Activated naive CD8-positive, alpha-beta T cell treated with anti-CD3 and anti-CD28 coated beads, Interleukin-2, amount 50 U/mL, for 24 hours (primary cell): ENCODE measurements at regions not wholly inside any gene's neighbourhood (a gene's known extent, or its start where the extent isn't known, plus 50 kb on each side); places are given as distances from the start of the nearest gene placed in this dataset.
"Not testable (repeated sequence)": the region's sequence is repeated elsewhere in the genome, so short reads cannot be mapped to it uniquely, and the experiment has no call there.

ENCODE experiments used
- ATAC-seq: fragments of 150-1000 bp; cut with Tn5 transposase; one replicate; pipeline ENCODE4 v1.10.0; 2021
- DNase-seq: peaks from one replicate; pipeline ENCODE4 v3.0.0; 2021
- H3K27ac Mint-ChIP-seq: one replicate; pipeline ENCODE4 v1.8.0; 2021; ENCODE audit warnings: mild to moderate bottlenecking, mixed read lengths
- H3K27me3 Mint-ChIP-seq: one replicate; pipeline ENCODE4 v1.8.0; 2021; ENCODE audit warnings: mixed read lengths
- H3K36me3 Mint-ChIP-seq: one replicate; pipeline ENCODE4 v1.8.0; 2021; ENCODE audit warnings: low read depth, mixed read lengths
- H3K4me1 Mint-ChIP-seq: one replicate; pipeline ENCODE4 v1.8.0; 2021; ENCODE audit warnings: mixed read lengths
- H3K4me3 Mint-ChIP-seq: one replicate; pipeline ENCODE4 v1.8.0; 2021; ENCODE audit warnings: mild to moderate bottlenecking, moderate library complexity, mixed read lengths
- H3K9me3 Mint-ChIP-seq: one replicate; pipeline ENCODE4 v1.8.0; 2021; ENCODE audit warnings: mixed read lengths

DNA sequence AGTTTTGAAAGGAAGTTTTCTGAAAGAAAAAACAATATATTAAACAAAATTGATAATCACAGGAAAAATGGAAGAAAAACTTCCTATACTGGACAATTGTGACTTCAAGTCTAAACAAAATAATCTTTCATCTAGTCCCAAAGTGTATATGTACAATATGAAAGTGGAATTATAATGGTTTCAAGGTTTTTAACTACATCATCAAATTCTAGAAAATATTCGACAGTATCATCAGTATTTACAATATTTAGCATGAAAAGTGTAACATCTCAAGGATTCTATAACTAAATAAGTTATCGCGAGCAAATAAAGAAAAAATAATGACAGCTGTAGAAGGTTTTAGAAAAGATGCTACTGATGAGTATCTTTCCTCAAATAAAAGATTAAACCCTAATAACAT lies 310.9 kb upstream of the LRFN5 start:
- H3K4me1 Mint-ChIP-seq = no peaks in the 10 kb centered on the region
- H3K27me3 Mint-ChIP-seq = no peaks in the 10 kb centered on the region
- no peaks in the 10 kb centered on the region for H3K9me3 Mint-ChIP-seq
- DNase-seq (no peak), ATAC-seq (no peak)
- H3K27ac Mint-ChIP-seq = no peak overlapping the region
- no peak overlapping the region for H3K4me3 Mint-ChIP-seq
- H3K36me3 Mint-ChIP-seq = no peaks in the 10 kb centered on the region

DNA sequence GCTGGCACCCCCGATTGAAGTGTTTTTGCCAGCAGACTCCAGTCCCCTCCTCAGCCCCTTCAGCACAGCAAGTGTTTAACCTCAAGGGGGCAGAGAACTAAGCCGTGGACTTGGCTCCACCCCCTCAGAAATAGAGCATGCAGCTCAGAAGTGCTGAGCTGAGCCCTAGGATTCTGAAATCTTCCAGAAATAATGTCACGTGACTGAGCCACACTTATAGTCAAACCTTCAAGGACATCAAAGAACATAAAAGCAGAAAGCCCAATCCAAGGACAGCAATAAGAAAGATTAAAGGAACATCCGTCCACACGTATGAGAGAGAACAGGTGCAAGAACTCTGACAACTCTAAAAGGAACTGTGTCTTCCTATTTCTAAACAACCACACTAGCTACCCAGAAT lies 317.7 kb upstream of the LRFN5 start:
- no peaks in the 10 kb centered on the region for H3K27me3 Mint-ChIP-seq
- H3K4me3 Mint-ChIP-seq = no peak overlapping the region
- no peaks in the 10 kb centered on the region for H3K36me3 Mint-ChIP-seq
- no peak overlapping the region for H3K27ac Mint-ChIP-seq
- H3K4me1 Mint-ChIP-seq = no peaks in the 10 kb centered on the region
- H3K9me3 Mint-ChIP-seq = peaks cover 19% of the 10 kb centered on the region
- no peak for ATAC-seq
- DNase-seq = no peak

DNA sequence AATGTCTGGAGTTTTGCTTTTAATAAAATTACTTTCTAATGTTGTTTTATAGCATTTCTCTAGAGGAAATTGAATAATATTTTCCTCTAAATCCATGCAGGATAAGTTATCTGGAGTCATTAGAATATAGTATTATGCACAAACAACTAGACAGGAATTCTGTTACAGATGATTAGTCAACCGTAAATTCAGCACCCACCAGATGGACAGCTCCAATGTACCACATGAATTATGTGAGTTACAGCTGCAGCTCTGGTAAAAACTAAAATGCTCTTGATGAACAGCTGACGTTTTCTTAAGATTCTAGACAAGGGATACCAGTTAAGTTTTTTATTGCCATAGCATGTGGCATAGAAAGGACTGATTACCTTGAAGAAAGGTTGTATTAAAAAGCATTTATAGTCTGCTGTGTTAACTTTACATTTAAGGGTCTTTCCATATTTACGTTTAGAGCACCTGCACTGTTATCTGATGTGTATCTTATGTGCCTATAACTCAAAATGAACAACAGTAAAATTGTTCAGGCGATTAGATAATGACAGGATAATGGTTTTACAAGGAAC lies 321.4 kb upstream of the LRFN5 start:
- peaks cover 19% of the 10 kb centered on the region for H3K9me3 Mint-ChIP-seq
- ATAC-seq (no peak), DNase-seq (no peak)
- H3K27ac Mint-ChIP-seq = no peak overlapping the region
- no peaks in the 10 kb centered on the region for H3K27me3 Mint-ChIP-seq
- no peaks in the 10 kb centered on the region for H3K36me3 Mint-ChIP-seq
- H3K4me1 Mint-ChIP-seq = no peaks in the 10 kb centered on the region
- H3K4me3 Mint-ChIP-seq = no peak overlapping the region

DNA sequence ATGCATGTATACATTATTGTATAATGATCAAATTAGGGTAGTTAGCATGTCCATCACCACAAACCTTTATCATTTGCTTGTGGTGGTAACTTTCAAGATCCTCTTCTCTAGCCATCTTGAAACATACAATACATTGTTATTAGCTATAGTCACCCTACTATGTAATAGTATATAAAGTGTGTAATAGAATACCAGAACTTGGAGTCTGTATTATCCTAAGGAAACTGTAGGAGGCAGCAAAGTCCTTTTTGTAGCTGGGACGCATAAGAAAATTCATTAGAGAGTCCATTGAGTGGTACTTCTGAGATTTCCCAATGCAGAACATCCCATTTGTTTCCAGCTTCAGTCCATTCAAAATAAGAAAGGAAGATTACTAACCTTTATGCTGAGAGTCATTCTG lies 325.9 kb upstream of the LRFN5 start:
- Mint-ChIP-seq H3K4me1 (no peaks in the 10 kb centered on the region), H3K9me3 (peaks cover 7% of the 10 kb centered on the region), H3K36me3 (no peaks in the 10 kb centered on the region), H3K27ac (no peak overlapping the region), H3K4me3 (no peak overlapping the region), H3K27me3 (no peaks in the 10 kb centered on the region)
- no peak for DNase-seq
- no peak for ATAC-seq

DNA sequence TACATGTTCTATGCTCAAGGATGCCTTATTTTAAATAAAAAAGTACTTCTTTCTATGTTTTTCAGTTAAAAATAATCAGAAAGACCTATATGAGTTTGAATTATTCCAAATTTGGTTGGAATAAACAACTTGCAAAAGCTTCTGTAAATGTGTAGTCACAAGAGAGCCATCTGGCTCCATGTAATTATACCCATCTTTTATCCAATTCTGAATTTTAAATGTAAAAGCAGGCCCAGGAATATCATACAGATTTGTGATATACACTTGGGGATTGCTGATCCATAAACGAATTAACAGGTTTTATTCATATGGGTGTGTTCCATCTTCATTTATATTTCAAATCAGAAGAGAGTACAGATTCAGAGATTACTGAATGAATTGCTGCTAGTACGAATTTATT lies 329.2 kb upstream of the LRFN5 start:
- no peak for ATAC-seq
- Mint-ChIP-seq H3K36me3 (no peaks in the 10 kb centered on the region), H3K9me3 (peaks cover 4% of the 10 kb centered on the region), H3K27ac (no peak overlapping the region), H3K4me1 (no peaks in the 10 kb centered on the region), H3K4me3 (no peak overlapping the region), H3K27me3 (no peaks in the 10 kb centered on the region)
- no peak for DNase-seq

DNA sequence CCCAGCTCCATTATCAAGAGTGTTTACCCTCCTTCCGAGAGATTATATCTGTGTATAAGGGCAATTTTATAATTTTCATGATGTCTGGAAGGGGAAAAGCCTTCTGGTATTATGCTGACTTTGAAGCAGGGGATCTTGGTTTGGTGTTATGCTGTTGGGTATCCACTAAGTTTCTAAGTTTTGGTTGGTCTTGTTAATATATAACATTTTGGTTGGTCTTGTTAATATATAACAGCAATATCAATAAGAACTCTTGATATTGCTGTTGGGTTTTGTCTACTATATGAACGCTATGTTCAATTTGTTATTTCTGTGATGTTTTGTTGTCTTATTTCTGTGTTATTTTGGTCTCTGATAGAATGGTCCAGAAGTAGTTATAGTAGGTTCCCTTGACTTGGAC lies 349.2 kb upstream of the LRFN5 start:
- Mint-ChIP-seq H3K9me3 (no peaks in the 10 kb centered on the region), H3K4me1 (no peaks in the 10 kb centered on the region), H3K4me3 (no peak overlapping the region), H3K36me3 (no peaks in the 10 kb centered on the region), H3K27ac (no peak overlapping the region), H3K27me3 (no peaks in the 10 kb centered on the region)
- ATAC-seq = no peak
- DNase-seq = no peak

DNA sequence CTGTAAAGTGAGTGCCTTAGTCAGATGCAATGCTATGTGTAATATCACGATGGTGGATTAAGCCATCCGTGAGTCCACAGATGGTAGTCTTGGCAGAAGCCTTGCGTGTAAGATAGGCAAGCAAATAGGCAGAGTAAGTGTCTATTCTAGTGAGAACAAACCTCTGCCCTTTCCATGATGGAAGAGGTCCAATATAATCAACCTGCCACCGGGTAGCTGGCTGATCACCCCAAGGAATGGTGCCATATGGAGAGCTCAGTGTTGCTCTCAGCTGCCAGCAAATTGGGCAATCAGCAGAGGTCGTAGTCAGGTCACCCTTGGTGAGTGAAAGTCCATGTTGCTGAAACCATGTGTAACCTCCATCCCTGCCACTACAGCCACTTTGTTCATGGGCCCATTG lies 371.2 kb upstream of the LRFN5 start:
- no peak for ATAC-seq
- Mint-ChIP-seq H3K27me3 (no peaks in the 10 kb centered on the region), H3K4me3 (no peak overlapping the region), H3K9me3 (peaks cover 11% of the 10 kb centered on the region), H3K4me1 (no peaks in the 10 kb centered on the region), H3K27ac (no peak overlapping the region), H3K36me3 (no peaks in the 10 kb centered on the region)
- DNase-seq = no peak

DNA sequence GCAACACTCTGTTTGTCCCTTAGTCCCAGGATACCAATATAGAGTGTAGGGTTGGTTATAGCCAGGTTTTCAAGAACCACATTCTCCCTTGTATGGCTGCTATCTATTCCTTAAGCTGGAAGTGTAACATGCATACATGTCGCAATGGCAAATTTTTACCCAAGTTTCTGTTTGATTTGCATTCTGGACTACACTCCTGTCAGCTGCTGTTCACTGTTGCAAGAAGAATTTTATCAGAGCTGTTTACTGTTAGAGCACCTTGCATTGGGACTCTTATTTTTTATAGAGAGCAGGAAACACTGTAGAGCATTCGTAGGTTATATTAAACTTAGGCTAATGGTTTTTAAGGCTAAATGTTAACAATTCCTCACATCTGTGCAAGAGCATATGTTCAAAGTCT lies 376.0 kb upstream of the LRFN5 start:
- Mint-ChIP-seq H3K4me3 (no peak overlapping the region), H3K36me3 (no peaks in the 10 kb centered on the region), H3K9me3 (peaks cover 3% of the 10 kb centered on the region), H3K27me3 (no peaks in the 10 kb centered on the region), H3K27ac (no peak overlapping the region), H3K4me1 (no peaks in the 10 kb centered on the region)
- no peak for DNase-seq
- no peak for ATAC-seq

DNA sequence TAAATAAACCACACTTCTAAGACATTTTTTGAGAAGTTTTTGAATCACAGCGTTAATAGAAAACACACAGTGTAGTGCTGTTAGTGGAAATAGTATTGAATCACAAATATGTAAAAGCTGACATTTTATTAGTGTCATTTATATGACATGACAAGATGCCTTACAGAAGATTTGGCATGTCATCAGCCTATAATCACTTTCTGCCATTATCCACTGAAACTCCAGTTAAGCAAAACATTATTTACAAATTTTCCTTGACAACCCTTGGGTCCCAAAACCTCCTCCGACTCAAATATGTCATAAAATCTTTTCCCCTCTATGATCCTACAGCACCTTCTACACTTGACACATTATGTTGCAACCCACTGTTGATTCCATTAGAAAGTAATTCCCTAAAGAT lies 376.9 kb upstream of the LRFN5 start:
- no peaks in the 10 kb centered on the region for H3K36me3 Mint-ChIP-seq
- no peaks in the 10 kb centered on the region for H3K4me1 Mint-ChIP-seq
- ATAC-seq (no peak), DNase-seq (no peak)
- no peak overlapping the region for H3K27ac Mint-ChIP-seq
- H3K4me3 Mint-ChIP-seq = no peak overlapping the region
- H3K9me3 Mint-ChIP-seq = peaks cover 3% of the 10 kb centered on the region
- no peaks in the 10 kb centered on the region for H3K27me3 Mint-ChIP-seq

DNA sequence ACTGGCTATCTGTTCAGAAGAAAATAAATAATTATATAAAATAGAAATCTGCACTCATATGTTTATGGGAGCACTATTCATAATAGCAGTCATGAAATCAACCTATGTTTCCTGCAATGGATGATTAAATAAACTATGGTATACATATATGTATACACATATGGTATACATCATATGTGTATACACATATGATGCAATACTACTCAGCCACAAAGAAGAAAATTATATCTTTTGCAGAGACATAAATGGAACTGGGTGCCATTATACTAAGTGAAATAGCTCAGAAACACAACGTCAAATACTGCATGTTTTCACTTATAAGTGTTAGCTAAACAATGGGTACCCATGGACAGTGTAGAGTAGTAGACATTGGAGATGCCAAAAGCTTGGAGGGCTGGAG lies 381.2 kb upstream of the LRFN5 start:
- no peaks in the 10 kb centered on the region for H3K4me1 Mint-ChIP-seq
- no peaks in the 10 kb centered on the region for H3K36me3 Mint-ChIP-seq
- H3K27me3 Mint-ChIP-seq = no peaks in the 10 kb centered on the region
- no peak for DNase-seq
- no peak overlapping the region for H3K4me3 Mint-ChIP-seq
- no peak for ATAC-seq
- H3K9me3 Mint-ChIP-seq = peaks cover 3% of the 10 kb centered on the region
- no peak overlapping the region for H3K27ac Mint-ChIP-seq

DNA sequence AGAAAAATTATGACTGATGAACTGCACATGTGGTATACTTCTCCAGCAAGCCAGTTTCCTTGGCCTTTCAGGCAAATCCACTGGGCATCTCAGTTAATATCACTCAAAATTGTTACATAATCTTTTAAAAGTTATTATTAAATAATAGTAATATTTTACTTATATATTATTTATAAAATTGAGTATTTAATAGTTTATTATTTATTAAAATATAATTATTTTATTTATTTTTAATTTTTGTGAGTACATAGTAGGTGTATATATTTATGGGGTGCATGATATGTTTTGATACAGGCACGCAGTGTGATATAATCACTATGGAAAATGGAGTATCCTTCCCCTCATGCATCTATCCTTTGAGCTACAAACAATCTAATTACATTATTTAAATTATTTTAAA lies 384.1 kb upstream of the LRFN5 start:
- Mint-ChIP-seq H3K4me1 (no peaks in the 10 kb centered on the region), H3K4me3 (no peak overlapping the region), H3K36me3 (no peaks in the 10 kb centered on the region), H3K27ac (no peak overlapping the region), H3K27me3 (peaks cover 1% of the 10 kb centered on the region), H3K9me3 (peaks cover 4% of the 10 kb centered on the region)
- DNase-seq (no peak), ATAC-seq (no peak)

DNA sequence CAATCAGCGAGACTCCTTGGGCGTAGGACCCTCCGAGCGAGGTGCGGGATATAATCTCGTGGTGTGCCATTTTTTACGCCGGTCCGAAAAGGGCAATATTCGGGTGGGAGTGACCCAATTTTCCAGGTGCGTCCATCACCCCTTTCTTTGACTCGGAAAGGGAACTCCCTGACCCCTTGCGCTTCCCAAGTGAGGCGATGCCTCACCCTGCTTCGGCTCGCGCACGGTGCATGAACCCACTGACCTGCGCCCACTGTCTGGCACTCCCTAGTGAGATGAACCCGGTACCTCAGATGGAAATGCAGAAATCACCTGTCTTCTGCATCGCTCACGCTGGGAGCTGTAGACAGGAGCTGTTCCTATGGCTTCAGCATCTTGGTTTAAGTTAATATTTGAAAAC lies 391.7 kb upstream of the LRFN5 start:
- not testable (repeated sequence) for ATAC-seq, H3K36me3 Mint-ChIP-seq, H3K4me1 Mint-ChIP-seq, DNase-seq, H3K4me3 Mint-ChIP-seq, H3K9me3 Mint-ChIP-seq, H3K27ac Mint-ChIP-seq, H3K27me3 Mint-ChIP-seq

DNA sequence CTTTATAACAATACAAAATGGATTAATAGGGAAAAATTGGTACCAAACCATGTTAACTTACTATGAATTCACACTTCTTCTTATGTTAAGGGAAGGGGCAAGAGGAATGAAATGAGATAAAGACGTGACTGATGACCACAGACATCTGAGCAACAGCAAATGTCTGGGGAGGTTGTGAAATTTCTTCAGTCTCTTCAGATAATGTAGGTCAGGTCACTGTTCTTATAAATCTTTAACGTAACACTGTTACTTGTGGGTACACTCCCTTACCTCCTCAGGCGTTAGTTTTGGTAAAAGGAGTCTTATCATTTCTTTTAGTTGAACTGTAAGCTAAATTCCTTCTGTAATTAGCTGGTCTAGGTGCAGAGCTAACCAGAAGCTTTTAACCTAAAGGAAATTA lies 405.0 kb upstream of the LRFN5 start:
- DNase-seq = no peak
- ATAC-seq = no peak
- Mint-ChIP-seq H3K27ac (no peak overlapping the region), H3K4me1 (no peaks in the 10 kb centered on the region), H3K27me3 (no peaks in the 10 kb centered on the region), H3K9me3 (no peaks in the 10 kb centered on the region), H3K4me3 (no peak overlapping the region), H3K36me3 (no peaks in the 10 kb centered on the region)

DNA sequence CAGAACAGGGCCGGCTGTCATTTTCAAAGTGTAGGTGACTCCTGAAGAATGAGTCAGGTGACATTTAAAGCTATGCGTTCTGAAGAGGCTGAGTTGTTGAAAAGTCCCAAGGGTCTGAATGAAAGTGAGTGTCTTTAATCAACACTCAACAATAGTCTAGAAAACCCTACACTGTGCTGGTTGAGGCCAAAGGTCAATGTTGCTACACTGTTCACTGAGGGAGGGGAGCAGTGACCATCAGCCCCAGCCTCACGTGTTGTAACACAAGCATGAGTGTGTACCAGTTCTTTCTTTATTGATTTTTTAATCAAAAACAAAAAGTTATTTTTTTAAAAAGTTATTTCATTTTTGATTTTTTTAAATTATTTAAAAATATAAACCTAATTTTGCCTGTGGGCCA lies 418.8 kb upstream of the LRFN5 start:
- peaks cover 2% of the 10 kb centered on the region for H3K9me3 Mint-ChIP-seq
- no peak for ATAC-seq
- no peaks in the 10 kb centered on the region for H3K36me3 Mint-ChIP-seq
- no peak for DNase-seq
- H3K27me3 Mint-ChIP-seq = no peaks in the 10 kb centered on the region
- H3K4me3 Mint-ChIP-seq = no peak overlapping the region
- no peak overlapping the region for H3K27ac Mint-ChIP-seq
- no peaks in the 10 kb centered on the region for H3K4me1 Mint-ChIP-seq

DNA sequence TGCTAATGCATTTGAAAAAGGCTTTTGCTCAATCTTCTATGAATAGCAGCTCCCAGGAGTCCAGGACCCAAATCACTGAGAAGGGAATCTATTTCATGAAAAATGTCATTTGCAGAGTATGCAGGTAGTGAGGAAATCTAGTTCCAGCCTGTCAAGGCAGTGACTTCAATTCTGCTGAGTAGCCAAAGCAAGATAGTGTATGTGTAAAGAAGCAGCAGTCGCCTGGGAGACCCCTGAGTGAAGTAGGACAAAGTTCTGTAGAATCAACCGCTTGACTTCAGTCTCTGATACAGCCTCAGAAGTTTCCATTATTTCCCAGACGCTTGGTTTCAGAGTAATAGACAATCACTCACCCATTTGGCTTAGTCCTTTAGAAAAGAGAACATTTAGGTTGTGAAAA lies 435.6 kb upstream of the LRFN5 start:
- Mint-ChIP-seq H3K36me3 (no peaks in the 10 kb centered on the region), H3K9me3 (peaks cover 3% of the 10 kb centered on the region), H3K27me3 (no peaks in the 10 kb centered on the region), H3K4me3 (no peak overlapping the region), H3K4me1 (no peaks in the 10 kb centered on the region), H3K27ac (no peak overlapping the region)
- DNase-seq (no peak), ATAC-seq (no peak)

DNA sequence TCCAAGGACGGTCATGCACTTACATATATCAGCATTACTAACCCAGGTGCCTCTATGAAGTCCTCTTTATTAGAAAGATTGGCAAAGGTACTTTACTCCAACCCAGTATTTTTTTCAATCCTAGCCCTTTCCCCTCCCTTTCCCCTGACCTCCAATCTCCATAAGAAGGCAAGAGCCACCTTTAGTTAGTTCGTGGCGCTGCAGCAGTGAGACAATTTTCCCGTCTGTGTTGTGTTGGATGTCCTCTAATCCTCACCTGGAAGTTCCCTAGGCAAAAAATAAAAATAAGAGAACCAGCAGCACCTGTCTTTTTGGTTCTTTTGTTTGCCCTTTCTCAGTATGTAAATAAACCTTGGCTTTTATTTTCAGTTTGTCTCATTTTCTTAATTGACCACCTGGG lies 439.6 kb upstream of the LRFN5 start:
- no peaks in the 10 kb centered on the region for H3K27me3 Mint-ChIP-seq
- H3K27ac Mint-ChIP-seq = no peak overlapping the region
- no peak overlapping the region for H3K4me3 Mint-ChIP-seq
- no peaks in the 10 kb centered on the region for H3K9me3 Mint-ChIP-seq
- H3K36me3 Mint-ChIP-seq = no peaks in the 10 kb centered on the region
- DNase-seq = no peak
- no peak for ATAC-seq
- H3K4me1 Mint-ChIP-seq = no peaks in the 10 kb centered on the region
